GM06990 (cell line): ENCODE measurements at regions not wholly inside any gene's neighbourhood (a gene's known extent, or its start where the extent isn't known, plus 50 kb on each side); places are given as distances from the start of the nearest gene placed in this dataset.
"Not testable (repeated sequence)": the region's sequence is repeated elsewhere in the genome, so short reads cannot be mapped to it uniquely, and the experiment has no call there.

Source experiments
- DNase-seq: peaks from one replicate; pipeline ENCODE4 v3.0.0-alpha.2; 2011; ENCODE audit not compliant: insufficient read length; ENCODE audit errors: extremely low read depth
- H3K27me3 ChIP-seq: replicated peaks from 2 replicates; pipeline ENCODE4 v1.6.0; 2011; ENCODE audit warnings: low read length; ENCODE audit not compliant: control insufficient read depth, insufficient read depth
- H3K36me3 ChIP-seq: 2 replicates; pipeline ENCODE4 v1.5.1; 2011; ENCODE audit warnings: low read length; ENCODE audit not compliant: control insufficient read depth, insufficient read depth
- H3K4me3 ChIP-seq: replicated peaks from 2 replicates; pipeline ENCODE4 v1.5.1; 2011; ENCODE audit warnings: low read depth, mild to moderate bottlenecking, control low read depth, low read length
- TF ChIP-seq, protein P1 (sequence below): IDR thresholded peaks from 2 replicates; pipeline ENCODE4 v1.5.1; 2011; ENCODE audit warnings: low read length, control low read depth, mild to moderate bottlenecking, inconsistent platforms; ENCODE audit not compliant: insufficient read depth, poor library complexity, severe bottlenecking

DNA sequence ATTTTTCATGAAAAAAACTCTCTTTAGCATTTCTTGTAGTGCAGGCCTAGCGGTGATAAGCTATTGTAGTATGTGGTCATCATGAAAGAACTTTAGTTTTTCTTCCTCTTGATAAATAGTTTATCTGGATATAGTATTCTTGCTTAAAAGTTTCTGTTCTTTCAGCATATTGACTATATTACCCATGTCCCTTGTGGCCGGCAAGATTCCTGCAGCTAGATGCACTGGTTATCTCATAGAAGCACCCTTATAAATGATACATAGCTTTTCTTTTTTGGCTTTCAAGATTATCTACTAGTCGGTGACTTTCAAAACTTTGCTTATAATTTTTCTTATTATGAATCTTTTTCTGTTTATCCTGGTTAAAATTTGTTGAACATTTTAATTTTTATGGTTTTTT is 234.8 kb downstream of the ALG10 start:
- Histone ChIP-seq H3K4me3 (no peak overlapping the region), H3K27me3 (no peaks in the 10 kb centered on the region), H3K36me3 (no peaks in the 10 kb centered on the region)
- TF ChIP-seq, protein P1, sequence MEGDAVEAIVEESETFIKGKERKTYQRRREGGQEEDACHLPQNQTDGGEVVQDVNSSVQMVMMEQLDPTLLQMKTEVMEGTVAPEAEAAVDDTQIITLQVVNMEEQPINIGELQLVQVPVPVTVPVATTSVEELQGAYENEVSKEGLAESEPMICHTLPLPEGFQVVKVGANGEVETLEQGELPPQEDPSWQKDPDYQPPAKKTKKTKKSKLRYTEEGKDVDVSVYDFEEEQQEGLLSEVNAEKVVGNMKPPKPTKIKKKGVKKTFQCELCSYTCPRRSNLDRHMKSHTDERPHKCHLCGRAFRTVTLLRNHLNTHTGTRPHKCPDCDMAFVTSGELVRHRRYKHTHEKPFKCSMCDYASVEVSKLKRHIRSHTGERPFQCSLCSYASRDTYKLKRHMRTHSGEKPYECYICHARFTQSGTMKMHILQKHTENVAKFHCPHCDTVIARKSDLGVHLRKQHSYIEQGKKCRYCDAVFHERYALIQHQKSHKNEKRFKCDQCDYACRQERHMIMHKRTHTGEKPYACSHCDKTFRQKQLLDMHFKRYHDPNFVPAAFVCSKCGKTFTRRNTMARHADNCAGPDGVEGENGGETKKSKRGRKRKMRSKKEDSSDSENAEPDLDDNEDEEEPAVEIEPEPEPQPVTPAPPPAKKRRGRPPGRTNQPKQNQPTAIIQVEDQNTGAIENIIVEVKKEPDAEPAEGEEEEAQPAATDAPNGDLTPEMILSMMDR = no peak
- DNase-seq = no peak

GRCh38 chr12:34262140-34262539 is 239.8 kb downstream of the ALG10 start:
- H3K4me3 ChIP-seq, DNase-seq, H3K27me3 ChIP-seq, H3K36me3 ChIP-seq: not testable (repeated sequence)

GRCh38 chr12:34264110-34264509 is 241.8 kb downstream of the ALG10 start:
- TF ChIP-seq, protein P1 = no peak
- no peaks in the 10 kb centered on the region for H3K36me3 ChIP-seq
- no peak for DNase-seq
- H3K4me3 ChIP-seq = no peak overlapping the region
- H3K27me3 ChIP-seq = no peaks in the 10 kb centered on the region

DNA sequence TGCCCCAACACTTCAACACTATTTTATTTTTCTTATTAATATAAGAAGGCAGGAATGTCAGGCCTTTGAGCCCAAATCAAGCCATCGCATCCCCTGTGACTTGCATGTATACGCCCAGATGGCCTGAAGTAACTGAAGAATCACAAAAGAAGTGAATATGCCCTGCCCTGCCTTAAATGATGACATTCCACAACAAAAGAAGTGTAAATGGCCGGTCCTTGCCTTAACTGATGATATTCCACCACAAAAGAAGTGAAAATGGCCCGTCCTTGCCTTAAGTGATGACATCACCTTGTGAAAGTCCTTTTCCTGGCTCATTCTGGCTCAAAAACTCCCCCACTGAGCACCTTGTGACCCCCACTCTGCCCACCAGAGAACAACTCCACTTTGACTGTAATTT is 251.4 kb downstream of the ALG10 start:
- not testable (repeated sequence) for H3K27me3 ChIP-seq, DNase-seq, H3K36me3 ChIP-seq, H3K4me3 ChIP-seq

GRCh38 chr12:34275129-34275528 is 252.8 kb downstream of the ALG10 start:
- no peak for DNase-seq
- H3K27me3 ChIP-seq = no peaks in the 10 kb centered on the region
- no peak overlapping the region for H3K4me3 ChIP-seq
- H3K36me3 ChIP-seq = no peaks in the 10 kb centered on the region
- TF ChIP-seq, protein P1 = no peak

DNA sequence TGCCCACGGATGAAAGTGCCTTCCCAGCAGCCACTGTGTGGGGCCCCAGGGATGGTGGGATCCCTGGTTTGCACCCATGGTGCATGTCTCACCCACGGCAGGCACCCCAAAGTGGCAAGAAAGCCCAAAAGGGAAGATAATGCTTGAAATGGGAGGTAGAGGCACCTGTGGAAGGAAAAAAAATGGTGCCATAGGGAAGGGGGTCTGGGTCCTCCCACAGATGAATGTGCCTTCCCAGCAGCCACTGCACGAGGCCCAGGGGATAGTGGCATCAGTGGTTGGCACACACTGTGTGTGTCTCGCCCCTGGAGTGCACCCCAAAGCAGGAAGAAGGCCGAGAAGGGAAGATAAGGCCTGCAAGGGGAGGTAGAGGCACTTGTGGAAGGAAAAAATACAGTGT is 264.2 kb downstream of the ALG10 start:
- TF ChIP-seq, protein P1 = no peak
- no peak for DNase-seq
- no peak overlapping the region for H3K4me3 ChIP-seq
- H3K36me3 ChIP-seq = no peaks in the 10 kb centered on the region
- H3K27me3 ChIP-seq = no peaks in the 10 kb centered on the region

GRCh38 chr12:34286934-34287333 is 264.6 kb downstream of the ALG10 start:
- Histone ChIP-seq H3K27me3 (no peaks in the 10 kb centered on the region), H3K4me3 (no peak overlapping the region), H3K36me3 (no peaks in the 10 kb centered on the region)
- TF ChIP-seq, protein P1 = no peak
- no peak for DNase-seq
